ENCODE measurements at regions not wholly inside any gene's neighbourhood (a gene's known extent, or its start where the extent isn't known, plus 50 kb on each side); places are given as distances from the start of the nearest gene placed in this dataset.

GRCh38 chr17:52762794-52763167 lies 604.3 kb upstream of the CA10 start:
- no peak overlapping the region for H3K4me3 ChIP-seq (replicated peaks in 1 of 2; ENCODE audit: low read depth in 2 of 2, low read length in 2 of 2)
- no peak for DNase-seq (ENCODE audit: low read depth in 2 of 2)
- no peak for TF ChIP-seq CTCF (IDR thresholded peaks at IDR 0.05; ENCODE audit: low read depth, low read length)

DNA sequence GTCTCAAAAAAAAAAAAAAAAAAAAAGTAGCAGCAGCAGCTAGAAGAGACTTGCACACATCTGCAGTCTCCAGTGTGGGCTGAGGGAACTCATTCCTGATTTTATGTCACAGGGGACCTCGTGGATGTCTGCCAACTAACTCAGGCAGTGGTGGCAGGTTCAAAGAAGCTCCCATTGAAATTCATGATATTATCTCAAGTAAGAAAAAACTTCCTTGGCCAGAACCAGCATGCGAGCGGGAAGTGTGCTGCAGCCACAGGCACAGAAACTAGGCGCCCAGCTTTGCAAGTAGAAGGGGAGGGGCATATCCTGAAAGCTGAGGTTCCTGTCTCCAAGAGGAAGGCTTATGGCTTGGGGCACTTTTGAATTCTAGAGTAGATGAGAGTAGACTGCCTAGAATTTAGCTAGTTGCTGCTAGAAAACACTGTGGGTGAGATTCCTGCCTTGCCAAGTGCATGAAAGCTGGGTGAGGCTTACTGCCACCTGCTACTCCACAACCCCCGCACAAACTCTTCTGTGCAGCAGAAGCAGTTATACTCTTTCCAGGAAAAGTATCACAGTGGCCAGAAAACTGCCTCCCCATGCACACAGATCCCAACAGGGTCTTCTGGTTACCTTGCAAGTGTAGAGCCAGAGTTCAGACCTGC lies 603.8 kb upstream of the CA10 start:
- no peak for DNase-seq (ENCODE audit: low read depth in 2 of 2)
- no peak for TF ChIP-seq CTCF (IDR thresholded peaks at IDR 0.05; ENCODE audit: low read depth, low read length)
- no peak overlapping the region for H3K4me3 ChIP-seq (replicated peaks in 1 of 2; ENCODE audit: low read depth in 2 of 2, low read length in 2 of 2)

GRCh38 chr17:52759864-52760263 lies 601.4 kb upstream of the CA10 start:
- H3K4me3 ChIP-seq (replicated peaks in 1 of 2; ENCODE audit: low read depth in 2 of 2, low read length in 2 of 2) = no peak overlapping the region
- DNase-seq (ENCODE audit: low read depth in 2 of 2) = no peak
- no peak for TF ChIP-seq CTCF (IDR thresholded peaks at IDR 0.05; ENCODE audit: low read depth, low read length)

DNA sequence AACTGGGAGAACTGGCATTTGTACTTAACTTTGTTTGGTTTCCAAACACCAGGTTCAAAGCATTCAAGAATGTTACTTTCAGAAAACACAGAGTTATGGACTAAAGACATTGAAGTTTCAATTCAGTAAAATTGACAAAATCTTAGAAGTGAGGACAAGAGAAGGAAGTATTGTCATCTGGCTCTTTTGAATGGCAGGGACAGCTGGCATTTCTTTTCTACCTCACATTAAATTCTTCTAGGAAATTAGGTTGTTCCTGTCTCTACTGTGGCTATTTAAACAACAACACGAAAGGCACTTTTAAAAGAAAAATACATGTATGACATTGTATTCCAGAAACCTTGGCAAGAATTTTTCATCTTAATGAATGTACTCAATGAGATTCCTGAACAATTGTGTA lies 600.0 kb upstream of the CA10 start:
- no peak for TF ChIP-seq CTCF (IDR thresholded peaks at IDR 0.05; ENCODE audit: low read depth, low read length)
- no peak for DNase-seq (ENCODE audit: low read depth in 2 of 2)

GRCh38 chr17:52756746-52757145 lies 598.2 kb upstream of the CA10 start:
- no peak for DNase-seq (ENCODE audit: low read depth in 2 of 2)
- no peak for TF ChIP-seq CTCF (IDR thresholded peaks at IDR 0.05; ENCODE audit: low read depth, low read length)
- H3K4me3 ChIP-seq (replicated peaks in 1 of 2; ENCODE audit: low read depth in 2 of 2, low read length in 2 of 2) = no peak overlapping the region

More for the DNA sequence above, 600.0 kb upstream of the CA10 start:
- no peak overlapping the region for H3K4me3 ChIP-seq (replicated peaks in 1 of 2; ENCODE audit: low read depth in 2 of 2, low read length in 2 of 2)

DNA sequence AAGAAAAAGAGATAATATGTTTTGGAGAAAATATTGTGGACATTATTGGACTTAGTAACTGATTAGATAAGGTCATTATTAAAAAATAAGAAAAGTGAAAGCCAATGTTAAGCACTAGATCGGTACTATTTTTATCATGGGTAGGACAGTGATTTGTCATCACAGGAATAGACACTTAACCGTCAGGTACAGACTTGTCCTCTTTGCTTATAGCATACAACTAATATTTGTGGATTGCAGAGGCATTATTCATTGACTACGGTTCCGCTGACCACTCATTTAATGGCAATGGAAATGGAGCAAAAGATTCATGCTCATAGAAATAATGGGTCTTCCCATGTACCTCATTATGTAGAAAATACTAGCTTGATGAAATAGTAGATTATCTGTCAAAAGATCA lies 596.3 kb upstream of the CA10 start:
- no peak overlapping the region for H3K4me3 ChIP-seq (replicated peaks in 1 of 2; ENCODE audit: low read depth in 2 of 2, low read length in 2 of 2)
- no peak for DNase-seq (ENCODE audit: low read depth in 2 of 2)
- no peak for TF ChIP-seq CTCF (IDR thresholded peaks at IDR 0.05; ENCODE audit: low read depth, low read length)

GRCh38 chr17:52751051-52751450 lies 592.5 kb upstream of the CA10 start:
- H3K4me3 ChIP-seq (replicated peaks in 1 of 2; ENCODE audit: low read depth in 2 of 2, low read length in 2 of 2) = no peak overlapping the region
- DNase-seq (ENCODE audit: low read depth in 2 of 2) = no peak
- TF ChIP-seq CTCF (IDR thresholded peaks at IDR 0.05; ENCODE audit: low read depth, low read length) = no peak

Measured in cardiac fibroblast (primary cell).